GM12878 (cell line): ENCODE measurements at regions not wholly inside any gene's neighbourhood (a gene's known extent, or its start where the extent isn't known, plus 50 kb on each side); places are given as distances from the start of the nearest gene placed in this dataset.

Experiments
- ATAC-seq: fragments of 200-7000 bp; cut with Tn5 transposase; 3 replicates; pipeline ENCODE4 v1.9.1; 2020; ENCODE audit warnings: mild to moderate bottlenecking, moderate library complexity
- BruUV-seq: library from RNA; stranded (reverse); fragments of 400-500 nt; replicated peaks from 2 replicates; lab custom pipeline; 2021; lab: Mats Ljungman, UMichigan
- CTCF ChIA-PET: fragments of 300-600 bp; sonication (Branson Sonifier 250); formaldehyde crosslinking; extraction: SDS; loops from one replicate; lab custom pipeline; 2021; ENCODE audit warnings: inconsistent platforms; lab: Yijun Ruan, JAX
- POLR2A ChIA-PET: fragments of 350-600 bp; formaldehyde crosslinking; extraction: SDS; loops from one replicate; lab custom pipeline; 2021; ENCODE audit warnings: inconsistent platforms; lab: Charles Lee
- RAD21 ChIA-PET: fragments of 300-600 bp; sonication (Branson Sonifier 250); formaldehyde crosslinking; loops from one replicate; lab custom pipeline; 2023; ENCODE audit warnings: antibody characterized with exemption; ENCODE audit not compliant: unreplicated experiment; lab: Charles Lee
- SMC1A ChIA-PET: fragments of 300-600 bp; sonication (Branson Sonifier 250); formaldehyde crosslinking; loops from one replicate; lab custom pipeline; 2023; ENCODE audit not compliant: unreplicated experiment, uncharacterized antibody; lab: Charles Lee
- DNase-seq: peaks from one replicate; pipeline ENCODE4 v3.0.0-alpha.2; 2011; ENCODE audit warnings: low read depth, low spot score
- FAIRE-seq: peaks from 3 replicates; lab custom pipeline; 2011; peaks lifted over from hg19 to GRCh38; lab: Jason Lieb, UNC
- H2AFZ ChIP-seq: 2 replicates; pipeline ENCODE4 v1.6.0; 2011; ENCODE audit warnings: low read depth, low read length, control low read depth; ENCODE audit not compliant: control insufficient read depth
- H3K27ac ChIP-seq: 2 replicates; pipeline ENCODE4 v1.5.1; 2011; ENCODE audit warnings: control low read depth; ENCODE audit not compliant: control insufficient read depth, insufficient read depth
- H3K27me3 ChIP-seq, 2 experiments: replicated peaks in 1 of 2; 2 replicates each; pipeline versions ENCODE4 v1.6.0 to v1.6.1; 2011; ENCODE audit warnings: low read length in 1 of 2; ENCODE audit not compliant: control insufficient read depth in 2 of 2, insufficient read depth in 2 of 2
- H3K36me3 ChIP-seq, 2 experiments: 2 replicates each; pipeline ENCODE4 v1.5.1; 2011; ENCODE audit warnings: low read length in 1 of 2; ENCODE audit not compliant: control insufficient read depth in 2 of 2, insufficient read depth in 2 of 2
- H3K4me1 ChIP-seq: 2 replicates; pipeline ENCODE4 v1.6.1; 2011; ENCODE audit warnings: mild to moderate bottlenecking, low read length, moderate library complexity, mixed read lengths; ENCODE audit not compliant: control insufficient read depth, insufficient read depth
- H3K4me2 ChIP-seq: 2 replicates; pipeline ENCODE4 v1.6.0; 2011; ENCODE audit warnings: control low read depth; ENCODE audit not compliant: control insufficient read depth, insufficient read depth
- H3K4me3 ChIP-seq: fragments of 200-600 bp; sonication (generic); 2 replicates; pipeline ENCODE4 v1.5.1; 2016
- H3K79me2 ChIP-seq: 2 replicates; pipeline ENCODE4 v1.6.0; 2011; ENCODE audit warnings: low read length; ENCODE audit not compliant: control insufficient read depth, insufficient read depth
- H3K9ac ChIP-seq: 2 replicates; pipeline ENCODE4 v1.8.0; 2011; ENCODE audit warnings: low read length, control low read depth, mixed read lengths; ENCODE audit not compliant: control insufficient read depth, insufficient read depth
- H3K9me3 ChIP-seq: replicated peaks from 3 replicates; pipeline ENCODE4 v1.5.1; 2011; ENCODE audit warnings: mild to moderate bottlenecking, low read length; ENCODE audit not compliant: control insufficient read depth, insufficient read depth
- H4K20me1 ChIP-seq: 2 replicates; pipeline ENCODE4 v1.6.0; 2011; ENCODE audit not compliant: control insufficient read depth, insufficient read depth
- BHLHE40 ChIP-seq, 2 experiments: fragments of 450-650 bp in 1 of 2; IDR thresholded peaks; 2 replicates each; pipeline ENCODE4 v1.6.1; 2011 to 2017; ENCODE audit warnings: low read depth in 2 of 2, borderline replicate concordance in 1 of 2, improper control_type of control experiment in 1 of 2, low read length in 1 of 2, mild to moderate bottlenecking in 1 of 2
- CHD1 ChIP-seq: IDR thresholded peaks from 2 replicates; pipeline ENCODE4 v1.6.1; 2012; ENCODE audit warnings: low read depth, low read length, improper control_type of control experiment
- CHD4 ChIP-seq: fragments of 200-600 bp; sonication (generic); IDR thresholded peaks from 2 replicates; pipeline ENCODE4 v1.6.1; 2016; ENCODE audit warnings: mild to moderate bottlenecking
- ESRRA ChIP-seq: IDR thresholded peaks from 2 replicates; pipeline ENCODE4 v1.6.1; 2012; ENCODE audit warnings: mild to moderate bottlenecking, low read length, improper control_type of control experiment
- EZH2 ChIP-seq: IDR thresholded peaks from 2 replicates; pipeline ENCODE4 v1.6.1; 2012; ENCODE audit warnings: low read depth, mild to moderate bottlenecking, control low read depth, inconsistent platforms, low read length, borderline replicate concordance; ENCODE audit not compliant: control insufficient read depth
- GATAD2B ChIP-seq: fragments of 450-650 bp; conservative IDR thresholded peaks from 2 replicates; pipeline ENCODE4 v1.6.1; 2017; ENCODE audit warnings: low read depth, mild to moderate bottlenecking, moderate library complexity
- HDAC6 ChIP-seq: fragments of 200-600 bp; sonication (generic); IDR thresholded peaks from one replicate; pipeline ENCODE4 v1.8.0; 2017; ENCODE audit warnings: antibody characterized with exemption; ENCODE audit not compliant: unreplicated experiment
- IKZF1 ChIP-seq: fragments of 450-650 bp; conservative IDR thresholded peaks from 2 replicates; pipeline ENCODE4 v1.6.1; 2017; ENCODE audit warnings: antibody characterized with exemption, mild to moderate bottlenecking
- MEF2A ChIP-seq: IDR thresholded peaks from 2 replicates; pipeline ENCODE4 v1.6.1; 2011; ENCODE audit warnings: low read depth, mild to moderate bottlenecking, low read length, moderate library complexity; ENCODE audit not compliant: insufficient read depth
- PAX8 ChIP-seq: fragments of 450-650 bp; IDR thresholded peaks from 2 replicates; pipeline ENCODE4 v1.6.1; 2017; ENCODE audit warnings: mild to moderate bottlenecking, moderate library complexity
- RAD51 ChIP-seq: fragments of 450-650 bp; IDR thresholded peaks from 2 replicates; pipeline ENCODE4 v1.6.1; 2016; ENCODE audit warnings: moderate library complexity, mild to moderate bottlenecking, inconsistent platforms
- RELA ChIP-seq: fragments of 450-650 bp; IDR thresholded peaks from 2 replicates; pipeline ENCODE4 v1.8.0; 2014; ENCODE audit warnings: borderline replicate concordance; ENCODE audit not compliant: partially characterized antibody
- SMARCA5 ChIP-seq: fragments of 450-650 bp; IDR thresholded peaks from 2 replicates; pipeline ENCODE4 v1.6.1; 2017; ENCODE audit warnings: mild to moderate bottlenecking
- ZNF24 ChIP-seq: fragments of 450-650 bp; IDR thresholded peaks from 2 replicates; pipeline ENCODE4 v1.6.1; 2017; ENCODE audit warnings: antibody characterized with exemption, mild to moderate bottlenecking
- ZZZ3 ChIP-seq: IDR thresholded peaks from 2 replicates; pipeline ENCODE4 v1.6.1; 2011; ENCODE audit warnings: low read depth; ENCODE audit not compliant: control insufficient read depth, insufficient read length
- WGBS: methylation state at CpG from one replicate; pipeline ENCODE4 v1.1.6; 2016; ENCODE audit warnings: low lambda C conversion rate; ENCODE audit not compliant: insufficient replicate concordance, insufficient coverage; ENCODE audit errors: missing lambda C conversion rate; 5-methylcytosine and 5-hydroxymethylcytosine counted together
- in situ Hi-C: fragments of 300-500 bp; cut with MboI; formaldehyde crosslinking; loops from 9 replicates; pipeline ENCODE4 v1.14.3; 2018; ENCODE audit warnings: mixed read lengths
- intact Hi-C: fragments of 100-400 bp; cut with micrococcal nuclease; formaldehyde crosslinking; loops from one replicate; pipeline ENCODE4 v1.14.2; 2022; ENCODE audit not compliant: unreplicated experiment
- TF ChIP-seq, protein P1 (sequence below): fragments of 450-650 bp; IDR thresholded peaks from 2 replicates; pipeline ENCODE4 v1.6.1; 2017; ENCODE audit warnings: low read depth, mild to moderate bottlenecking, moderate library complexity
- TF ChIP-seq, protein P2 (sequence below): fragments of 450-650 bp; IDR thresholded peaks from 2 replicates; pipeline ENCODE4 v1.6.1; 2016; ENCODE audit warnings: mild to moderate bottlenecking
- TF ChIP-seq, protein P3 (sequence below): IDR thresholded peaks from 2 replicates; pipeline ENCODE4 v1.6.1; 2012; ENCODE audit warnings: low read depth, low read length, improper control_type of control experiment
- TF ChIP-seq, protein P4 (sequence below): fragments of 450-650 bp; IDR thresholded peaks from 2 replicates; pipeline ENCODE4 v1.6.1; 2017; ENCODE audit warnings: mild to moderate bottlenecking, moderate library complexity

DNA sequence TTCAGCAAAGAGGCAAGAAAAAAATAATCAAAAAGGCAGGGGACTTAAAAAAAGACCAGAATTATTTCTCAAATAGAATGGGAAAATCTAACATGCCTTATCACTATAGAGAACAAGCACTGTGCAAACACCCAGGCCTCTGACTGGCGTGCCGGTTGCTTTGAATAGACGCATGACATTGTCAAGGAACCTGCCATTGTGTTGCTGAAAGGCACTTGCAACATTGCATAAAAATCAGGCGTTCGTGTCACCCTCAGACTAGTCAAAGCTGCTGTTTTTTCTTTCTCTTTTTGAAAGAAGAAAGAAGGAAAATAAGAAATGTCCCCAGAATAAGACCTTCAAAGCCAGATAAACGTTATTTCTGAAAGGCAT, 549.3 kb upstream of the CADM1 start:
- Histone ChIP-seq H3K27ac (no peak overlapping the region), H3K79me2 (no peaks in the 10 kb centered on the region), H4K20me1 (no peaks in the 10 kb centered on the region), H3K9me3 (no peaks in the 10 kb centered on the region; the same call in 2 of the 3 replicates), H3K4me2 (no peak overlapping the region), H3K4me3 (no peak overlapping the region), H3K9ac (no peak overlapping the region), H3K4me1 (no peaks in the 10 kb centered on the region), H3K27me3 (no peaks in the 10 kb centered on the region), H3K36me3 (no peaks in the 10 kb centered on the region), H2AFZ (no peak overlapping the region)
- no peak for DNase-seq
- POLR2A ChIA-PET: no interaction called here
- intact Hi-C loops (no loop called here), in situ Hi-C loops (no loop called here)
- CTCF ChIA-PET: interaction anchor here (1.0 to 1.5 kb wide), 3 partner anchors 21 to 135 kb away, joined by 3 read pairs; no protein-coding TSS in a partner anchor
- RAD21 ChIA-PET: no interaction called here
- SMC1A ChIA-PET: no interaction called here
- BruUV-seq: no TSS peak
- no peak for FAIRE-seq
- 45% methylated on average over 6 of the region's 6 CpGs for whole genome bisulfite sequencing
- ATAC-seq: no peak
- TF ChIP-seq RELA: no peak
- no peak for TF ChIP-seq MEF2A
- TF ChIP-seq PAX8: no peak
- no peak for TF ChIP-seq CHD4
- no peak for TF ChIP-seq RAD51
- TF ChIP-seq SMARCA5: no peak
- no peak for TF ChIP-seq IKZF1
- TF ChIP-seq CHD1: no peak
- TF ChIP-seq, protein P1, sequence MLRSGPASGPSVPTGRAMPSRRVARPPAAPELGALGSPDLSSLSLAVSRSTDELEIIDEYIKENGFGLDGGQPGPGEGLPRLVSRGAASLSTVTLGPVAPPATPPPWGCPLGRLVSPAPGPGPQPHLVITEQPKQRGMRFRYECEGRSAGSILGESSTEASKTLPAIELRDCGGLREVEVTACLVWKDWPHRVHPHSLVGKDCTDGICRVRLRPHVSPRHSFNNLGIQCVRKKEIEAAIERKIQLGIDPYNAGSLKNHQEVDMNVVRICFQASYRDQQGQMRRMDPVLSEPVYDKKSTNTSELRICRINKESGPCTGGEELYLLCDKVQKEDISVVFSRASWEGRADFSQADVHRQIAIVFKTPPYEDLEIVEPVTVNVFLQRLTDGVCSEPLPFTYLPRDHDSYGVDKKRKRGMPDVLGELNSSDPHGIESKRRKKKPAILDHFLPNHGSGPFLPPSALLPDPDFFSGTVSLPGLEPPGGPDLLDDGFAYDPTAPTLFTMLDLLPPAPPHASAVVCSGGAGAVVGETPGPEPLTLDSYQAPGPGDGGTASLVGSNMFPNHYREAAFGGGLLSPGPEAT: no peak
- no peak for TF ChIP-seq HDAC6
- TF ChIP-seq BHLHE40 (IDR thresholded peaks at IDR 0.05; ENCODE audit: borderline replicate concordance in 1 of 2, low read depth in 2 of 2, low read length in 1 of 2): no peak
- TF ChIP-seq EZH2: no peak
- TF ChIP-seq ZZZ3: no peak
- TF ChIP-seq, protein P2, sequence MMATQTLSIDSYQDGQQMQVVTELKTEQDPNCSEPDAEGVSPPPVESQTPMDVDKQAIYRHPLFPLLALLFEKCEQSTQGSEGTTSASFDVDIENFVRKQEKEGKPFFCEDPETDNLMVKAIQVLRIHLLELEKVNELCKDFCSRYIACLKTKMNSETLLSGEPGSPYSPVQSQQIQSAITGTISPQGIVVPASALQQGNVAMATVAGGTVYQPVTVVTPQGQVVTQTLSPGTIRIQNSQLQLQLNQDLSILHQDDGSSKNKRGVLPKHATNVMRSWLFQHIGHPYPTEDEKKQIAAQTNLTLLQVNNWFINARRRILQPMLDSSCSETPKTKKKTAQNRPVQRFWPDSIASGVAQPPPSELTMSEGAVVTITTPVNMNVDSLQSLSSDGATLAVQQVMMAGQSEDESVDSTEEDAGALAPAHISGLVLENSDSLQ: no peak
- no peak for TF ChIP-seq ZNF24
- TF ChIP-seq GATAD2B: no peak
- TF ChIP-seq ESRRA: no peak
- TF ChIP-seq, protein P3, sequence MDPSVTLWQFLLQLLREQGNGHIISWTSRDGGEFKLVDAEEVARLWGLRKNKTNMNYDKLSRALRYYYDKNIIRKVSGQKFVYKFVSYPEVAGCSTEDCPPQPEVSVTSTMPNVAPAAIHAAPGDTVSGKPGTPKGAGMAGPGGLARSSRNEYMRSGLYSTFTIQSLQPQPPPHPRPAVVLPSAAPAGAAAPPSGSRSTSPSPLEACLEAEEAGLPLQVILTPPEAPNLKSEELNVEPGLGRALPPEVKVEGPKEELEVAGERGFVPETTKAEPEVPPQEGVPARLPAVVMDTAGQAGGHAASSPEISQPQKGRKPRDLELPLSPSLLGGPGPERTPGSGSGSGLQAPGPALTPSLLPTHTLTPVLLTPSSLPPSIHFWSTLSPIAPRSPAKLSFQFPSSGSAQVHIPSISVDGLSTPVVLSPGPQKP: no peak
- TF ChIP-seq, protein P4, sequence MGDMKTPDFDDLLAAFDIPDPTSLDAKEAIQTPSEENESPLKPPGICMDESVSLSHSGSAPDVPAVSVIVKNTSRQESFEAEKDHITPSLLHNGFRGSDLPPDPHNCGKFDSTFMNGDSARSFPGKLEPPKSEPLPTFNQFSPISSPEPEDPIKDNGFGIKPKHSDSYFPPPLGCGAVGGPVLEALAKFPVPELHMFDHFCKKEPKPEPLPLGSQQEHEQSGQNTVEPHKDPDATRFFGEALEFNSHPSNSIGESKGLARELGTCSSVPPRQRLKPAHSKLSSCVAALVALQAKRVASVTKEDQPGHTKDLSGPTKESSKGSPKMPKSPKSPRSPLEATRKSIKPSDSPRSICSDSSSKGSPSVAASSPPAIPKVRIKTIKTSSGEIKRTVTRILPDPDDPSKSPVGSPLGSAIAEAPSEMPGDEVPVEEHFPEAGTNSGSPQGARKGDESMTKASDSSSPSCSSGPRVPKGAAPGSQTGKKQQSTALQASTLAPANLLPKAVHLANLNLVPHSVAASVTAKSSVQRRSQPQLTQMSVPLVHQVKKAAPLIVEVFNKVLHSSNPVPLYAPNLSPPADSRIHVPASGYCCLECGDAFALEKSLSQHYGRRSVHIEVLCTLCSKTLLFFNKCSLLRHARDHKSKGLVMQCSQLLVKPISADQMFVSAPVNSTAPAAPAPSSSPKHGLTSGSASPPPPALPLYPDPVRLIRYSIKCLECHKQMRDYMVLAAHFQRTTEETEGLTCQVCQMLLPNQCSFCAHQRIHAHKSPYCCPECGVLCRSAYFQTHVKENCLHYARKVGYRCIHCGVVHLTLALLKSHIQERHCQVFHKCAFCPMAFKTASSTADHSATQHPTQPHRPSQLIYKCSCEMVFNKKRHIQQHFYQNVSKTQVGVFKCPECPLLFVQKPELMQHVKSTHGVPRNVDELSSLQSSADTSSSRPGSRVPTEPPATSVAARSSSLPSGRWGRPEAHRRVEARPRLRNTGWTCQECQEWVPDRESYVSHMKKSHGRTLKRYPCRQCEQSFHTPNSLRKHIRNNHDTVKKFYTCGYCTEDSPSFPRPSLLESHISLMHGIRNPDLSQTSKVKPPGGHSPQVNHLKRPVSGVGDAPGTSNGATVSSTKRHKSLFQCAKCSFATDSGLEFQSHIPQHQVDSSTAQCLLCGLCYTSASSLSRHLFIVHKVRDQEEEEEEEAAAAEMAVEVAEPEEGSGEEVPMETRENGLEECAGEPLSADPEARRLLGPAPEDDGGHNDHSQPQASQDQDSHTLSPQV: no peak
